Activated CD8-positive, alpha-beta T cell treated with anti-CD3 and anti-CD28 coated beads for 36 hours (primary cell): ENCODE measurements at regions not wholly inside any gene's neighbourhood (a gene's known extent, or its start where the extent isn't known, plus 50 kb on each side); places are given as distances from the start of the nearest gene placed in this dataset.

Source experiments
- ATAC-seq: fragments of 200-7000 bp; cut with Tn5 transposase; one replicate; pipeline ENCODE4 v1.10.0; 2021; ENCODE audit warnings: mild to moderate bottlenecking, moderate library complexity
- CTCF ChIA-PET: fragments of 350-600 bp; sonication (Branson Sonifier 250); formaldehyde crosslinking; loops from one replicate; lab custom pipeline; 2021; ENCODE audit warnings: antibody characterized with exemption; lab: Charles Lee
- POLR2A ChIA-PET: fragments of 350-600 bp; sonication (Branson Sonifier 250); formaldehyde crosslinking; loops from one replicate; lab custom pipeline; 2021; ENCODE audit warnings: antibody characterized with exemption; lab: Charles Lee
- DNase-seq: peaks from one replicate; pipeline ENCODE4 v3.0.0-alpha.2; 2020
- H3K27ac Mint-ChIP-seq: one replicate; pipeline ENCODE4 v1.8.0; 2021; ENCODE audit warnings: mild to moderate bottlenecking, mixed read lengths
- H3K27me3 Mint-ChIP-seq: one replicate; pipeline ENCODE4 v1.8.0; 2021; ENCODE audit warnings: mixed read lengths
- H3K36me3 Mint-ChIP-seq: one replicate; pipeline ENCODE4 v1.8.0; 2021; ENCODE audit warnings: low read depth, mixed read lengths
- H3K4me1 Mint-ChIP-seq: one replicate; pipeline ENCODE4 v1.8.0; 2021; ENCODE audit warnings: low read depth, mixed read lengths
- H3K4me3 Mint-ChIP-seq: one replicate; pipeline ENCODE4 v1.8.0; 2021; ENCODE audit warnings: mild to moderate bottlenecking, moderate library complexity, mixed read lengths
- H3K9me3 Mint-ChIP-seq: one replicate; pipeline ENCODE4 v1.8.0; 2021; ENCODE audit warnings: mixed read lengths
- CTCF ChIP-seq: fragments of 200-600 bp; IDR thresholded peaks from one replicate; pipeline ENCODE4 v1.8.0; 2022; ENCODE audit warnings: antibody characterized with exemption, mild to moderate bottlenecking
- intact Hi-C: fragments of 100-400 bp; cut with micrococcal nuclease; formaldehyde crosslinking; loops from one replicate; pipeline ENCODE4 v1.10.0; 2022

- CTCF ChIA-PET, result no interaction called here
- Mint-ChIP-seq H3K4me3 (no peak overlapping the region), H3K27me3 (peaks cover 1% of the 10 kb centered on the region), H3K4me1 (peaks cover 12% of the 10 kb centered on the region), H3K9me3 (no peaks in the 10 kb centered on the region), H3K36me3 (no peaks in the 10 kb centered on the region), H3K27ac (no peak overlapping the region)
- TF ChIP-seq CTCF, result no peak
- DNase-seq (no peak), ATAC-seq (no peak)
- intact Hi-C loops, result no loop called here
- POLR2A ChIA-PET, result no interaction called here
These were observed 521.9 kb upstream of the PROK2 start for GRCh38 chr3:72306800-72307341.

DNA sequence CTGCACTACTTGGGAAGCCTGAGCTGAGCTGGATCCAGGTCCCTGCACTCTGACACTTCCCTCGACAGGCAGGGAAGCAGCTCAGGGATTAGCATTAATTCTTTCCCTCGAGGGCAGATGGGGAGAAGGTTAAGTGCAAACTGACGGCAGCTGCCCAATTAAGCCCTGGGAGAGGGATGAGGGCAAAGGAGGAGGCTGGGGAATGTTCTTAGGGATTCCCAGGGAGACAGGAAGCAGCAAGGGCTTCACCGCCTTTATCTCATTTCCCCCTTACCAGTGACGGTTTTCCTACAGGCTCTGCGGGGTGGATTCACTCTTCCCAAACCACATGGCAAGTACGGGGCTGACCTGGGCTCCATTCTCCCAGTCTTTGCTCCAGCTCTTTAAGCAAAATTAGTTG lies 519.0 kb upstream of the PROK2 start:
- ChIA-PET CTCF (no interaction called here), POLR2A (interaction anchor here (0.7 to 1.5 kb wide), 2 partner anchors 49 to 89 kb away, joined by 3 read pairs; no protein-coding TSS in a partner anchor)
- no peak for ATAC-seq
- Mint-ChIP-seq H3K27ac (no peak overlapping the region), H3K27me3 (no peaks in the 10 kb centered on the region), H3K36me3 (no peaks in the 10 kb centered on the region), H3K4me3 (no peak overlapping the region), H3K4me1 (no peaks in the 10 kb centered on the region), H3K9me3 (no peaks in the 10 kb centered on the region)
- intact Hi-C loops, result no loop called here
- TF ChIP-seq CTCF, result no peak
- no peak for DNase-seq

DNA sequence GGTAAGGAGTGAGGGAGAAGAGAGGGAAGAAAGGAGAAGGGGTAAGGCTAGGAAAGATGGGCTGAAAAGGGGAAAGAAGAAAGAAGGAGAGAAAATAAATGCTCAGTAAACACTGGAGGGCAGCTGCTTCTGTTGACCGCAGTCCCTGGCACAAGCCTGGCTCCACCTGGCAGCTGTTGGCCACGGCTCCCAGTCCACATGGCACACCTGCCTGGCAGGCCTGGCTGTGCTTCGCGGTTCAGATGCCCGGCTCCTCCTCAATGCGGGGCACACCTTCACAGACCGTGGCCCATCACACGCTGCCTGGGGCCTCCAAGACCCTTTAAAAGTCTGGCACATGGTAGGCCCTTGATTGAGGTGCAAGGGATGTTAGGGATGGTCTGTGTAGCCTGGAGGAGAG lies 516.8 kb upstream of the PROK2 start:
- Mint-ChIP-seq H3K27ac (no peak overlapping the region), H3K4me1 (no peaks in the 10 kb centered on the region), H3K27me3 (no peaks in the 10 kb centered on the region), H3K9me3 (no peaks in the 10 kb centered on the region), H3K4me3 (no peak overlapping the region), H3K36me3 (no peaks in the 10 kb centered on the region)
- no peak for TF ChIP-seq CTCF
- no peak for DNase-seq
- POLR2A ChIA-PET, result no interaction called here
- intact Hi-C loops, result no loop called here
- ATAC-seq, result no peak
- CTCF ChIA-PET, result no interaction called here

- Mint-ChIP-seq H3K27ac (no peak overlapping the region), H3K4me3 (no peak overlapping the region), H3K4me1 (no peaks in the 10 kb centered on the region), H3K9me3 (no peaks in the 10 kb centered on the region), H3K27me3 (no peaks in the 10 kb centered on the region), H3K36me3 (no peaks in the 10 kb centered on the region)
- no peak for TF ChIP-seq CTCF
- CTCF ChIA-PET, result no interaction called here
- POLR2A ChIA-PET, result no interaction called here
- intact Hi-C loops, result no loop called here
- ATAC-seq (no peak), DNase-seq (no peak)
These were observed 515.7 kb upstream of the PROK2 start for GRCh38 chr3:72300621-72301020.

- ATAC-seq, result no peak
- TF ChIP-seq CTCF, result no peak
- intact Hi-C loops, result no loop called here
- no peak overlapping the region for H3K27ac Mint-ChIP-seq
- DNase-seq, result no peak
- no peak overlapping the region for H3K4me3 Mint-ChIP-seq
- H3K9me3 Mint-ChIP-seq, result no peaks in the 10 kb centered on the region
- no peaks in the 10 kb centered on the region for H3K27me3 Mint-ChIP-seq
- ChIA-PET CTCF (no interaction called here), POLR2A (interaction anchor here (0.6 to 0.7 kb wide), 2 partner anchors 19 to 1002 kb away, joined by 3 read pairs; no protein-coding TSS in a partner anchor)
- H3K4me1 Mint-ChIP-seq, result no peaks in the 10 kb centered on the region
- H3K36me3 Mint-ChIP-seq, result no peaks in the 10 kb centered on the region
These were observed 514.9 kb upstream of the PROK2 start for GRCh38 chr3:72299823-72300222.
